GM12878 (cell line): ENCODE measurements at regions not wholly inside any gene's neighbourhood (a gene's known extent, or its start where the extent isn't known, plus 50 kb on each side); places are given as distances from the start of the nearest gene placed in this dataset.

Experiments used
- ATAC-seq: fragments of 200-7000 bp; cut with Tn5 transposase; 3 replicates; pipeline ENCODE4 v1.9.1; 2020; ENCODE audit warnings: mild to moderate bottlenecking, moderate library complexity
- BruUV-seq: library from RNA; stranded (reverse); fragments of 400-500 nt; replicated peaks from 2 replicates; lab custom pipeline; 2021; lab: Mats Ljungman, UMichigan
- CTCF ChIA-PET: fragments of 300-600 bp; sonication (Branson Sonifier 250); formaldehyde crosslinking; extraction: SDS; loops from one replicate; lab custom pipeline; 2021; ENCODE audit warnings: inconsistent platforms; lab: Yijun Ruan, JAX
- POLR2A ChIA-PET: fragments of 350-600 bp; formaldehyde crosslinking; extraction: SDS; loops from one replicate; lab custom pipeline; 2021; ENCODE audit warnings: inconsistent platforms; lab: Charles Lee
- RAD21 ChIA-PET: fragments of 300-600 bp; sonication (Branson Sonifier 250); formaldehyde crosslinking; loops from one replicate; lab custom pipeline; 2023; ENCODE audit warnings: antibody characterized with exemption; ENCODE audit not compliant: unreplicated experiment; lab: Charles Lee
- SMC1A ChIA-PET: fragments of 300-600 bp; sonication (Branson Sonifier 250); formaldehyde crosslinking; loops from one replicate; lab custom pipeline; 2023; ENCODE audit not compliant: unreplicated experiment, uncharacterized antibody; lab: Charles Lee
- DNase-seq: peaks from one replicate; pipeline ENCODE4 v3.0.0-alpha.2; 2011; ENCODE audit warnings: low read depth, low spot score
- FAIRE-seq: peaks from 3 replicates; lab custom pipeline; 2011; peaks lifted over from hg19 to GRCh38; lab: Jason Lieb, UNC
- H2AFZ ChIP-seq: 2 replicates; pipeline ENCODE4 v1.6.0; 2011; ENCODE audit warnings: low read depth, low read length, control low read depth; ENCODE audit not compliant: control insufficient read depth
- H3K27ac ChIP-seq: 2 replicates; pipeline ENCODE4 v1.5.1; 2011; ENCODE audit warnings: control low read depth; ENCODE audit not compliant: control insufficient read depth, insufficient read depth
- H3K27me3 ChIP-seq, 2 experiments: replicated peaks in 1 of 2; 2 replicates each; pipeline versions ENCODE4 v1.6.0 to v1.6.1; 2011; ENCODE audit warnings: low read length in 1 of 2; ENCODE audit not compliant: control insufficient read depth in 2 of 2, insufficient read depth in 2 of 2
- H3K36me3 ChIP-seq, 2 experiments: 2 replicates each; pipeline ENCODE4 v1.5.1; 2011; ENCODE audit warnings: low read length in 1 of 2; ENCODE audit not compliant: control insufficient read depth in 2 of 2, insufficient read depth in 2 of 2
- H3K4me1 ChIP-seq: 2 replicates; pipeline ENCODE4 v1.6.1; 2011; ENCODE audit warnings: mild to moderate bottlenecking, low read length, moderate library complexity, mixed read lengths; ENCODE audit not compliant: control insufficient read depth, insufficient read depth
- H3K4me2 ChIP-seq: 2 replicates; pipeline ENCODE4 v1.6.0; 2011; ENCODE audit warnings: control low read depth; ENCODE audit not compliant: control insufficient read depth, insufficient read depth
- H3K4me3 ChIP-seq: fragments of 200-600 bp; sonication (generic); 2 replicates; pipeline ENCODE4 v1.5.1; 2016
- H3K79me2 ChIP-seq: 2 replicates; pipeline ENCODE4 v1.6.0; 2011; ENCODE audit warnings: low read length; ENCODE audit not compliant: control insufficient read depth, insufficient read depth
- H3K9ac ChIP-seq: 2 replicates; pipeline ENCODE4 v1.8.0; 2011; ENCODE audit warnings: low read length, control low read depth, mixed read lengths; ENCODE audit not compliant: control insufficient read depth, insufficient read depth
- H3K9me3 ChIP-seq: replicated peaks from 3 replicates; pipeline ENCODE4 v1.5.1; 2011; ENCODE audit warnings: mild to moderate bottlenecking, low read length; ENCODE audit not compliant: control insufficient read depth, insufficient read depth
- H4K20me1 ChIP-seq: 2 replicates; pipeline ENCODE4 v1.6.0; 2011; ENCODE audit not compliant: control insufficient read depth, insufficient read depth
- GATAD2B ChIP-seq: fragments of 450-650 bp; conservative IDR thresholded peaks from 2 replicates; pipeline ENCODE4 v1.6.1; 2017; ENCODE audit warnings: low read depth, mild to moderate bottlenecking, moderate library complexity
- MTA3 ChIP-seq: IDR thresholded peaks from 2 replicates; pipeline ENCODE4 v1.6.1; 2012; ENCODE audit warnings: low read length, inconsistent platforms, borderline replicate concordance
- NFYB ChIP-seq: IDR thresholded peaks from 2 replicates; pipeline ENCODE4 v1.6.1; 2011; ENCODE audit warnings: low read depth, mild to moderate bottlenecking, low read length, improper control_type of control experiment, moderate library complexity; ENCODE audit not compliant: insufficient read depth
- NR2C1 ChIP-seq: fragments of 450-650 bp; IDR thresholded peaks from 2 replicates; pipeline ENCODE4 v1.6.1; 2017; ENCODE audit warnings: antibody characterized with exemption, mild to moderate bottlenecking, moderate library complexity
- PAX5 ChIP-seq: IDR thresholded peaks from 2 replicates; pipeline ENCODE4 v1.6.1; 2011; ENCODE audit warnings: low read depth, low read length, borderline replicate concordance
- SMAD1 ChIP-seq: fragments of 450-650 bp; IDR thresholded peaks from 2 replicates; pipeline ENCODE4 v1.6.1; 2018; ENCODE audit warnings: mild to moderate bottlenecking, low read depth; ENCODE audit not compliant: partially characterized antibody
- SPI1 ChIP-seq: IDR thresholded peaks from 2 replicates; pipeline ENCODE4 v1.6.1; 2011; ENCODE audit warnings: low read depth, mild to moderate bottlenecking, low read length, moderate library complexity, borderline replicate concordance; ENCODE audit not compliant: insufficient read depth
- SREBF2 ChIP-seq: IDR thresholded peaks from 2 replicates; pipeline ENCODE4 v1.6.1; 2012; ENCODE audit warnings: mild to moderate bottlenecking, low read length
- STAT1 ChIP-seq: fragments of 450-650 bp; conservative IDR thresholded peaks from 2 replicates; pipeline ENCODE4 v1.6.1; 2014; ENCODE audit warnings: antibody characterized with exemption, mild to moderate bottlenecking
- TAF1 ChIP-seq: IDR thresholded peaks from 2 replicates; pipeline ENCODE4 v1.6.1; 2011; ENCODE audit warnings: mild to moderate bottlenecking, low read depth, low read length, borderline replicate concordance
- TARDBP ChIP-seq: IDR thresholded peaks from 2 replicates; pipeline ENCODE4 v1.6.1; 2016; ENCODE audit warnings: borderline replicate concordance
- whole genome bisulfite sequencing: methylation state at CpG from one replicate; pipeline ENCODE4 v1.1.6; 2016; ENCODE audit warnings: low lambda C conversion rate; ENCODE audit not compliant: insufficient replicate concordance, insufficient coverage; ENCODE audit errors: missing lambda C conversion rate; 5-methylcytosine and 5-hydroxymethylcytosine counted together
- in situ Hi-C: fragments of 300-500 bp; cut with MboI; formaldehyde crosslinking; loops from 9 replicates; pipeline ENCODE4 v1.14.3; 2018; ENCODE audit warnings: mixed read lengths
- intact Hi-C: fragments of 100-400 bp; cut with micrococcal nuclease; formaldehyde crosslinking; loops from one replicate; pipeline ENCODE4 v1.14.2; 2022; ENCODE audit not compliant: unreplicated experiment
- TF ChIP-seq, protein P1 (sequence below): IDR thresholded peaks from 2 replicates; pipeline ENCODE4 v1.6.1; 2011; ENCODE audit warnings: mild to moderate bottlenecking, low read depth, low read length, moderate library complexity; ENCODE audit not compliant: insufficient replicate concordance
- TF ChIP-seq, protein P2 (sequence below): fragments of 450-650 bp; formaldehyde crosslinking; IDR thresholded peaks from 2 replicates; pipeline ENCODE4 v1.4.0; 2020; ENCODE audit warnings: mild to moderate bottlenecking, moderate library complexity

- 24% methylated on average over 40 of the region's 45 CpGs for WGBS
Observed at GRCh38 chr11:116500026-116500946, 272.5 kb downstream of the BUD13 start.

More at GRCh38 chr11:116500026-116500946, 272.5 kb downstream of the BUD13 start:
- no peak for TF ChIP-seq PAX5
- no peak for TF ChIP-seq TARDBP
- TF ChIP-seq SREBF2 = no peak
- no peak for TF ChIP-seq TAF1
- no peak for TF ChIP-seq GATAD2B
- TF ChIP-seq SMAD1 = no peak
- no peak for TF ChIP-seq NR2C1
- no peak for TF ChIP-seq SPI1
- TF ChIP-seq, protein P1, sequence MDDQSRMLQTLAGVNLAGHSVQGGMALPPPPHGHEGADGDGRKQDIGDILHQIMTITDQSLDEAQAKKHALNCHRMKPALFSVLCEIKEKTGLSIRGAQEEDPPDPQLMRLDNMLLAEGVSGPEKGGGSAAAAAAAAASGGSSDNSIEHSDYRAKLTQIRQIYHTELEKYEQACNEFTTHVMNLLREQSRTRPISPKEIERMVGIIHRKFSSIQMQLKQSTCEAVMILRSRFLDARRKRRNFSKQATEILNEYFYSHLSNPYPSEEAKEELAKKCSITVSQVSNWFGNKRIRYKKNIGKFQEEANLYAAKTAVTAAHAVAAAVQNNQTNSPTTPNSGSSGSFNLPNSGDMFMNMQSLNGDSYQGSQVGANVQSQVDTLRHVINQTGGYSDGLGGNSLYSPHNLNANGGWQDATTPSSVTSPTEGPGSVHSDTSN = no peak
- no peak for TF ChIP-seq STAT1
- TF ChIP-seq, protein P2, sequence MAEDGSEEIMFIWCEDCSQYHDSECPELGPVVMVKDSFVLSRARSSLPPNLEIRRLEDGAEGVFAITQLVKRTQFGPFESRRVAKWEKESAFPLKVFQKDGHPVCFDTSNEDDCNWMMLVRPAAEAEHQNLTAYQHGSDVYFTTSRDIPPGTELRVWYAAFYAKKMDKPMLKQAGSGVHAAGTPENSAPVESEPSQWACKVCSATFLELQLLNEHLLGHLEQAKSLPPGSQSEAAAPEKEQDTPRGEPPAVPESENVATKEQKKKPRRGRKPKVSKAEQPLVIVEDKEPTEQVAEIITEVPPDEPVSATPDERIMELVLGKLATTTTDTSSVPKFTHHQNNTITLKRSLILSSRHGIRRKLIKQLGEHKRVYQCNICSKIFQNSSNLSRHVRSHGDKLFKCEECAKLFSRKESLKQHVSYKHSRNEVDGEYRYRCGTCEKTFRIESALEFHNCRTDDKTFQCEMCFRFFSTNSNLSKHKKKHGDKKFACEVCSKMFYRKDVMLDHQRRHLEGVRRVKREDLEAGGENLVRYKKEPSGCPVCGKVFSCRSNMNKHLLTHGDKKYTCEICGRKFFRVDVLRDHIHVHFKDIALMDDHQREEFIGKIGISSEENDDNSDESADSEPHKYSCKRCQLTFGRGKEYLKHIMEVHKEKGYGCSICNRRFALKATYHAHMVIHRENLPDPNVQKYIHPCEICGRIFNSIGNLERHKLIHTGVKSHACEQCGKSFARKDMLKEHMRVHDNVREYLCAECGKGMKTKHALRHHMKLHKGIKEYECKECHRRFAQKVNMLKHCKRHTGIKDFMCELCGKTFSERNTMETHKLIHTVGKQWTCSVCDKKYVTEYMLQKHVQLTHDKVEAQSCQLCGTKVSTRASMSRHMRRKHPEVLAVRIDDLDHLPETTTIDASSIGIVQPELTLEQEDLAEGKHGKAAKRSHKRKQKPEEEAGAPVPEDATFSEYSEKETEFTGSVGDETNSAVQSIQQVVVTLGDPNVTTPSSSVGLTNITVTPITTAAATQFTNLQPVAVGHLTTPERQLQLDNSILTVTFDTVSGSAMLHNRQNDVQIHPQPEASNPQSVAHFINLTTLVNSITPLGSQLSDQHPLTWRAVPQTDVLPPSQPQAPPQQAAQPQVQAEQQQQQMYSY = no peak
- no peak for TF ChIP-seq NFYB
- no peak for TF ChIP-seq MTA3
- TF ChIP-seq, all 136 proteins: peak for 0
- no peak for FAIRE-seq
- no peak for ATAC-seq
- no peaks in the 10 kb centered on the region for H3K79me2 ChIP-seq
- H3K27ac ChIP-seq = no peak overlapping the region
- H2AFZ ChIP-seq = no peak overlapping the region
- no peaks in the 10 kb centered on the region for H3K9me3 ChIP-seq
- H3K4me1 ChIP-seq = no peaks in the 10 kb centered on the region
- H3K4me3 ChIP-seq = no peak overlapping the region
- SMC1A ChIA-PET = no interaction called here
- RAD21 ChIA-PET = interaction anchor here (0.6 to 1.1 kb wide), 2 partner anchors 126 to 1175 kb away, joined by 3 to 5 read pairs; no protein-coding TSS in a partner anchor
- peaks cover 5 to 12% of the 10 kb centered on the region in 2 experiments for H3K27me3 ChIP-seq
- H3K36me3 ChIP-seq = no peaks in the 10 kb centered on the region
- no peaks in the 10 kb centered on the region for H4K20me1 ChIP-seq
- in situ Hi-C loops (no loop called here), intact Hi-C loops (no loop called here)
- DNase-seq = no peak
- BruUV-seq = no TSS peak
- no peak overlapping the region for H3K9ac ChIP-seq
- CTCF ChIA-PET = interaction anchor here (0.8 to 2.0 kb wide), 6 partner anchors 22 to 1176 kb away, joined by 3 to 8 read pairs (median 4); no protein-coding TSS in a partner anchor
- POLR2A ChIA-PET = no interaction called here
- no peak overlapping the region for H3K4me2 ChIP-seq
